ENCODE measurements at regions not wholly inside any gene's neighbourhood (a gene's known extent, or its start where the extent isn't known, plus 50 kb on each side); places are given as distances from the start of the nearest gene placed in this dataset.

GRCh38 chr11:114758627-114759026, 80.3 kb downstream of the NXPE2 start:
- Histone ChIP-seq H3K9me3 (ENCODE audit: control insufficient read depth, insufficient read depth, low read depth, low read length) (no peaks in the 10 kb centered on the region), H4K20me1 (ENCODE audit: control insufficient read depth, extremely low read depth, insufficient read depth, low read length) (no peaks in the 10 kb centered on the region), H3K4me1 (ENCODE audit: control insufficient read depth, extremely low read depth, insufficient read depth, low read length) (no peaks in the 10 kb centered on the region), H3K4me3 (replicated peaks in 1 of 4; ENCODE audit: control extremely low read depth in 1 of 4, insufficient read depth in 1 of 4, low read depth in 3 of 4, low read length in 4 of 4) (no peak overlapping the region), H3K9ac (ENCODE audit: insufficient read depth, low read length) (no peak overlapping the region), H3K4me2 (ENCODE audit: extremely low read depth, insufficient read depth, low read length) (no peak overlapping the region), H3K27me3 (ENCODE audit: control insufficient read depth, insufficient read depth, low read length) (no peaks in the 10 kb centered on the region), H3K27ac (ENCODE audit: insufficient read depth, low read length) (no peak overlapping the region), H3K36me3 (ENCODE audit: control insufficient read depth, insufficient read depth, low read length) (no peaks in the 10 kb centered on the region), H3K79me2 (ENCODE audit: control insufficient read depth, insufficient read depth, low read length) (no peaks in the 10 kb centered on the region), H2AFZ (ENCODE audit: low read length) (no peak overlapping the region)
- TF ChIP-seq, protein P1, sequence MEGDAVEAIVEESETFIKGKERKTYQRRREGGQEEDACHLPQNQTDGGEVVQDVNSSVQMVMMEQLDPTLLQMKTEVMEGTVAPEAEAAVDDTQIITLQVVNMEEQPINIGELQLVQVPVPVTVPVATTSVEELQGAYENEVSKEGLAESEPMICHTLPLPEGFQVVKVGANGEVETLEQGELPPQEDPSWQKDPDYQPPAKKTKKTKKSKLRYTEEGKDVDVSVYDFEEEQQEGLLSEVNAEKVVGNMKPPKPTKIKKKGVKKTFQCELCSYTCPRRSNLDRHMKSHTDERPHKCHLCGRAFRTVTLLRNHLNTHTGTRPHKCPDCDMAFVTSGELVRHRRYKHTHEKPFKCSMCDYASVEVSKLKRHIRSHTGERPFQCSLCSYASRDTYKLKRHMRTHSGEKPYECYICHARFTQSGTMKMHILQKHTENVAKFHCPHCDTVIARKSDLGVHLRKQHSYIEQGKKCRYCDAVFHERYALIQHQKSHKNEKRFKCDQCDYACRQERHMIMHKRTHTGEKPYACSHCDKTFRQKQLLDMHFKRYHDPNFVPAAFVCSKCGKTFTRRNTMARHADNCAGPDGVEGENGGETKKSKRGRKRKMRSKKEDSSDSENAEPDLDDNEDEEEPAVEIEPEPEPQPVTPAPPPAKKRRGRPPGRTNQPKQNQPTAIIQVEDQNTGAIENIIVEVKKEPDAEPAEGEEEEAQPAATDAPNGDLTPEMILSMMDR (conservative IDR thresholded peaks at IDR 0.05 in 1 of 2, IDR thresholded peaks at IDR 0.05 in 1 of 2; ENCODE audit: low read depth in 1 of 2, low read length in 2 of 2), result no peak
- TF ChIP-seq EZH2 (IDR thresholded peaks at IDR 0.05; ENCODE audit: low read length, missing control alignments), result no peak
- no peak for DNase-seq (ENCODE audit: low read depth in 2 of 2)

DNA sequence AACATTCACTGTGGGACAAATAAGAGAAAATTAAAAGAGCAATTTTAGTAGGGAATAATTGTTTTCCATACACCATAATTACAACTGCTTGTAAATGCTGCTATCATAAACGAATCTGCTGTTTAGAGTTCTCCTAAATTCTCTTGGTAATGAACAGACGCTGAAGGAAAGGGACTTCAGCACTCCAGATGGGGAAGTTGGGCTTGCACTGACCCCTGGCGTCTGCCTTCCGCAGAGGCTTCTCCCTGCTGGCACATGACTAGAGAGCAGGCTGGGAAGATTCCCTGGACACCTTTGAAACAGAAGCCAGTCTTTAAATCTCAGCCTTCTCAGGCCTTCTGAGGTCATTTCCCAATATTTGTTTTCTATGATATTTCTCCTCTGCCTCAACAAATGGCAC, 84.1 kb downstream of the NXPE2 start:
- DNase-seq (ENCODE audit: low read depth in 2 of 2), result peak; percentile 47 to 69
- no peaks in the 10 kb centered on the region for H3K9me3 ChIP-seq (ENCODE audit: control insufficient read depth, insufficient read depth, low read depth, low read length)
- H3K4me3 ChIP-seq (replicated peaks in 1 of 4; ENCODE audit: control extremely low read depth in 1 of 4, insufficient read depth in 1 of 4, low read depth in 3 of 4, low read length in 4 of 4), result no peak overlapping the region
- no peaks in the 10 kb centered on the region for H3K79me2 ChIP-seq (ENCODE audit: control insufficient read depth, insufficient read depth, low read length)
- H3K27me3 ChIP-seq (ENCODE audit: control insufficient read depth, insufficient read depth, low read length), result no peaks in the 10 kb centered on the region
- H3K9ac ChIP-seq (ENCODE audit: insufficient read depth, low read length), result no peak overlapping the region
- TF ChIP-seq, protein P1 (conservative IDR thresholded peaks at IDR 0.05 in 1 of 2, IDR thresholded peaks at IDR 0.05 in 1 of 2; ENCODE audit: low read depth in 1 of 2, low read length in 2 of 2), result peak; percentile 78 to 85
- TF ChIP-seq EZH2 (IDR thresholded peaks at IDR 0.05; ENCODE audit: low read length, missing control alignments), result no peak
- H3K27ac ChIP-seq (ENCODE audit: insufficient read depth, low read length), result no peak overlapping the region
- no peaks in the 10 kb centered on the region for H4K20me1 ChIP-seq (ENCODE audit: control insufficient read depth, extremely low read depth, insufficient read depth, low read length)
- H3K36me3 ChIP-seq (ENCODE audit: control insufficient read depth, insufficient read depth, low read length), result no peaks in the 10 kb centered on the region
- no peak overlapping the region for H3K4me2 ChIP-seq (ENCODE audit: extremely low read depth, insufficient read depth, low read length)
- H3K4me1 ChIP-seq (ENCODE audit: control insufficient read depth, extremely low read depth, insufficient read depth, low read length), result no peaks in the 10 kb centered on the region
- no peak overlapping the region for H2AFZ ChIP-seq (ENCODE audit: low read length)

- Histone ChIP-seq H3K9me3 (ENCODE audit: control insufficient read depth, insufficient read depth, low read depth, low read length) (no peaks in the 10 kb centered on the region), H3K36me3 (ENCODE audit: control insufficient read depth, insufficient read depth, low read length) (no peaks in the 10 kb centered on the region), H3K9ac (ENCODE audit: insufficient read depth, low read length) (no peak overlapping the region), H3K79me2 (ENCODE audit: control insufficient read depth, insufficient read depth, low read length) (no peaks in the 10 kb centered on the region), H3K27ac (ENCODE audit: insufficient read depth, low read length) (no peak overlapping the region), H3K27me3 (ENCODE audit: control insufficient read depth, insufficient read depth, low read length) (no peaks in the 10 kb centered on the region), H3K4me1 (ENCODE audit: control insufficient read depth, extremely low read depth, insufficient read depth, low read length) (no peaks in the 10 kb centered on the region), H3K4me3 (replicated peaks in 1 of 4; ENCODE audit: control extremely low read depth in 1 of 4, insufficient read depth in 1 of 4, low read depth in 3 of 4, low read length in 4 of 4) (no peak overlapping the region), H3K4me2 (ENCODE audit: extremely low read depth, insufficient read depth, low read length) (no peak overlapping the region), H2AFZ (ENCODE audit: low read length) (no peak overlapping the region), H4K20me1 (ENCODE audit: control insufficient read depth, extremely low read depth, insufficient read depth, low read length) (no peaks in the 10 kb centered on the region)
- DNase-seq (ENCODE audit: low read depth in 2 of 2), result no peak
- TF ChIP-seq, protein P1 (conservative IDR thresholded peaks at IDR 0.05 in 1 of 2, IDR thresholded peaks at IDR 0.05 in 1 of 2; ENCODE audit: low read depth in 1 of 2, low read length in 2 of 2), result no peak
- TF ChIP-seq EZH2 (IDR thresholded peaks at IDR 0.05; ENCODE audit: low read length, missing control alignments), result no peak
Measured at GRCh38 chr11:114764563-114764962, 86.2 kb downstream of the NXPE2 start.
